Tibial nerve (tissue), 4 donors: ENCODE measurements at regions not wholly inside any gene's neighbourhood (a gene's known extent, or its start where the extent isn't known, plus 50 kb on each side); places are given as distances from the start of the nearest gene placed in this dataset.

Experiments used
- DNase-seq, 2 donors: peaks; one replicate each; pipeline ENCODE4 v3.0.0-alpha.2; 2019; ENCODE audit warnings: low spot score in 2 of 2
- H3K27ac ChIP-seq, 4 donors: fragments of 200-600 bp; sonication (generic) in 3 of 4; one replicate each; pipeline ENCODE4 v1.5.1; 2017 to 2019; ENCODE audit warnings: mild to moderate bottlenecking in 1 of 4
- H3K27me3 ChIP-seq, 2 donors: fragments of 200-600 bp; sonication (generic) in 1 of 2; one replicate each; pipeline versions ENCODE4 v1.5.1 to v1.6.0; 2017 to 2019
- H3K36me3 ChIP-seq, 3 donors: fragments of 200-600 bp; sonication (generic); one replicate each; pipeline ENCODE4 v1.5.1; 2018 to 2019
- H3K4me1 ChIP-seq, 4 donors: fragments of 200-600 bp; sonication (generic) in 3 of 4; one replicate each; pipeline ENCODE4 v1.5.1; 2017 to 2019
- H3K4me3 ChIP-seq, 4 donors: fragments of 200-600 bp; sonication (generic) in 3 of 4; one replicate each; pipeline ENCODE4 v1.5.1; 2017 to 2019; ENCODE audit warnings: mild to moderate bottlenecking in 1 of 4, moderate library complexity in 1 of 4
- H3K9me3 ChIP-seq, 4 donors: fragments of 200-600 bp; sonication (generic) in 3 of 4; one replicate each; pipeline ENCODE4 v1.5.1; 2017 to 2019
- EP300 ChIP-seq, 2 donors: sonication (generic); formaldehyde crosslinking; IDR thresholded peaks; one replicate each; pipeline ENCODE4 v1.6.1; 2017; ENCODE audit warnings: antibody characterized with exemption in 2 of 2, mild to moderate bottlenecking in 1 of 2
- POLR2A ChIP-seq, 2 donors: fragments of 450-650 bp; IDR thresholded peaks; one replicate each; pipeline ENCODE4 v1.6.1; 2017; ENCODE audit warnings: antibody characterized with exemption in 2 of 2, mild to moderate bottlenecking in 2 of 2, moderate library complexity in 2 of 2
- WGBS, 2 donors: methylation state at CpG; one replicate each; pipeline ENCODE4 v1.1.5; 2018; 5-methylcytosine and 5-hydroxymethylcytosine counted together
- TF ChIP-seq, protein P1 (sequence below), 5 experiments: fragments of 200-600 bp in 3 of 5; fragments of 450-650 bp in 2 of 5; sonication (generic) in 3 of 5; IDR thresholded peaks; one replicate each; pipeline ENCODE4 v1.5.1; 2016 to 2019; ENCODE audit warnings: antibody characterized with exemption in 5 of 5, mild to moderate bottlenecking in 3 of 5, moderate library complexity in 2 of 5

DNA sequence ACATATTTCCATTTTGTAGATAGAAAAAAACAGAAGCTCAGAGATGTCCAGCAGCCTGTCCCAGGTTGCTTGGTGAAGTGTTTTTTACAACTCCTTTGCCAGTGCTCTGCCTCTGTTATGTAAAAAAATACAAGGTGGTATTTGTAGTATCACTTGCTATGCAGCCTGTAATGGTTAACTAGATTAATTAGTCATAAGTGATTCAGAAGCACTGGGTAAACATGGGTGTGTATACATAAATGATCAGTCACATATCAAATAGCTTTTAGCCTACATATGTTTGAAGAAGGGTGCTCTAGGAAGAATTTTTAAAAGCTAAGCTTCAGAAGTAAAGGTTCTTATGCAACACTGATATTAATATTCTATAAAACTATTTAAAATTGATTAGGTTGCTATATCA, 70.0 kb upstream of the MAGI3 start:
- Histone ChIP-seq H3K36me3 (no peaks in the 10 kb centered on the region), H3K4me1 (no peaks in the 10 kb centered on the region), H3K4me3 (no peak overlapping the region), H3K9me3 (peaks cover 0 to 7% (median 0%) of the 10 kb centered on the region in 4 donors), H3K27ac (no peak overlapping the region), H3K27me3 (no peaks in the 10 kb centered on the region)
- TF ChIP-seq EP300 (IDR thresholded peaks at IDR 0.05) (no peak), POLR2A (IDR thresholded peaks at IDR 0.05) (no peak)
- TF ChIP-seq, protein P1, sequence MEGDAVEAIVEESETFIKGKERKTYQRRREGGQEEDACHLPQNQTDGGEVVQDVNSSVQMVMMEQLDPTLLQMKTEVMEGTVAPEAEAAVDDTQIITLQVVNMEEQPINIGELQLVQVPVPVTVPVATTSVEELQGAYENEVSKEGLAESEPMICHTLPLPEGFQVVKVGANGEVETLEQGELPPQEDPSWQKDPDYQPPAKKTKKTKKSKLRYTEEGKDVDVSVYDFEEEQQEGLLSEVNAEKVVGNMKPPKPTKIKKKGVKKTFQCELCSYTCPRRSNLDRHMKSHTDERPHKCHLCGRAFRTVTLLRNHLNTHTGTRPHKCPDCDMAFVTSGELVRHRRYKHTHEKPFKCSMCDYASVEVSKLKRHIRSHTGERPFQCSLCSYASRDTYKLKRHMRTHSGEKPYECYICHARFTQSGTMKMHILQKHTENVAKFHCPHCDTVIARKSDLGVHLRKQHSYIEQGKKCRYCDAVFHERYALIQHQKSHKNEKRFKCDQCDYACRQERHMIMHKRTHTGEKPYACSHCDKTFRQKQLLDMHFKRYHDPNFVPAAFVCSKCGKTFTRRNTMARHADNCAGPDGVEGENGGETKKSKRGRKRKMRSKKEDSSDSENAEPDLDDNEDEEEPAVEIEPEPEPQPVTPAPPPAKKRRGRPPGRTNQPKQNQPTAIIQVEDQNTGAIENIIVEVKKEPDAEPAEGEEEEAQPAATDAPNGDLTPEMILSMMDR (IDR thresholded peaks at IDR 0.05) = no peak
- DNase-seq = no peak

DNA sequence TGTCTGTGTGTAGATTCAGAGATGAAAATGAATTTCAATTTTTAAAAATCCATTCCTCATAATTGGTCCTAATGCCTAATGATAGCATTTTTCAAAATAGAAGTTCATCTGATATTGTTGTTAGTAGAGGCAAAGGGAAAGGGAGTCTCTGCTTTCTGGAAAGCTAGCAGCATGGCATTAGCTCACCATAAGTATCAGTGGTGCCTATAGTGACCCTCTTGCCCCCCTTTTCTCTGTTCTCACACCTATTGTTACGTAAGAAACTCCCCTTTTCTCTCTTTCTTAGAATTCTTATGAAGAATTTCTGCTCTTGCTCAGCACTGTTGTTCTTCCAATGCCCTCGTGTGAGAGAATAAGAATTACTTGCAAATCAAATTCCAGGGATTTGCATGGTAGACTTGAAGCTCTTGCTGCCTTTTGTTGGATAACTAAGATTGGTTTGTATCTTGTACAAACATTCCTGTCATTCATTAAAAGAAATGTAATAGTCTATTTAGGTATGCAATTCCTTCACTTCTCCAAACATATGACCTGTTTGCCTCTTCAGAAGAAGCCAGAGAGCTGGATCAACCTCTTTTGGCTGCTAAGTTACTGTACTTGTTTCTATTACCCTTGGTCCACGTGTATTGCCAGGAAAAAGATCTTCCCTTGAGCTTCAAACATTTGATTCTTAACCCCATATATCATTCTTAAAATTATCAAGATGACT, 69.2 kb upstream of the MAGI3 start:
- Histone ChIP-seq H3K9me3 (peaks cover 0 to 7% (median 0%) of the 10 kb centered on the region in 4 donors), H3K27ac (no peak overlapping the region), H3K4me3 (no peak overlapping the region), H3K4me1 (no peaks in the 10 kb centered on the region), H3K27me3 (no peaks in the 10 kb centered on the region), H3K36me3 (no peaks in the 10 kb centered on the region)
- 36 to 49% methylated on average over 3 of the region's 3 CpGs for WGBS, 2 donors
- DNase-seq = no peak
- TF ChIP-seq POLR2A (IDR thresholded peaks at IDR 0.05) = no peak
- no peak for TF ChIP-seq EP300 (IDR thresholded peaks at IDR 0.05)
- TF ChIP-seq, protein P1 (IDR thresholded peaks at IDR 0.05) = no peak

DNA sequence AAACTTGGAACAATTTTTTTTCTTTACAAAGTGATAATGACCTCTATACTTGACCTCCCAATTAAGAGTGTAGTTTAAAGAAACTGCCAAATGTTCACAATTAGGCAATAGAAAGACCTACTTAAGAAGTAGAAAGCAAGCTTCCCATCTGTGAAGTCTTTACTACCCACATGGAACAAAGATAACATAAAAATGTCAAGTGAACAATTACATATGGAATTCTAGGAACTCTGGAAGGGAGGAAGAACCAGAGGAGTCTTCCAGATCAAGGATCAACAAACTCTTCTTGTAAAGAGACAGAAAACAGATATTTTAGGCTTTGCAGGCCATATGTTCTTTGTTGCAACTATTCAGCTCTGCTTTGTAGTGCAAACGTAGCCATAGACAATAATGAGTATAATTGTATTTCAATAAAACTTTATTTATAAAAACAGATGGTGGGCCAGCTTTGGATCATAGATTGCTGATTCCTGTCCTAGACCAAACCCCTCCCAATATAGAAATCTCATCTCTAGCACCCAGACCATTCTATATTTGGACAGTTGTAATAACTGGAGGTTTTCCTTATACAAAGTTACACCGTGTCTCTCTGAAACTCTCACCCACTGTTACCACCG, 68.4 kb upstream of the MAGI3 start:
- 78 to 79% methylated on average over 3 of the region's 3 CpGs for WGBS, 2 donors
- no peaks in the 10 kb centered on the region for H3K27me3 ChIP-seq
- DNase-seq = no peak

DNA sequence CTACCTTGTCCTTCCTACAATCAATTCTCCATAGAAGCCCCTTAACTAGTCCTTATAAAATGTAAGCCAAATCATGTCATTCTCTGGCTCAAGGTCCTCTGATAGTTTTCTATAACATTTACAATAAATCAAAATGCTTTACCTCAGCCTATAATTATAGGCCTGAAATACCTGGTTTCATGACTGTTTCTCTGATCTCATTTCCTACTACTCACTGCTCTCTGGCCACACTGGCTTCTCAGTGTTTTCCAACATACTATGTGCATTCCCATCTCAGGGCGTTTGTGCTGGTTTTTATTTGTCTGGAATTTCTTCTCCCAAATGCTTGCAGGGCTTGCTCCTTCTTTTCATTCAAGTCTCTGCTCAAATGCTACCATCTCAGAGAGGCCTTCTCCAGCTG, 67.9 kb upstream of the MAGI3 start:
- Histone ChIP-seq H3K36me3 (no peaks in the 10 kb centered on the region), H3K4me3 (no peak overlapping the region), H3K27ac (no peak overlapping the region), H3K4me1 (no peaks in the 10 kb centered on the region), H3K27me3 (no peaks in the 10 kb centered on the region), H3K9me3 (peaks cover 0 to 4% (median 0%) of the 10 kb centered on the region in 4 donors)
- 66 to 71% methylated on average over 1 of the region's 1 CpG for WGBS, 2 donors
- no peak for DNase-seq
- TF ChIP-seq POLR2A (IDR thresholded peaks at IDR 0.05) = no peak
- TF ChIP-seq, protein P1 (IDR thresholded peaks at IDR 0.05) = no peak
- TF ChIP-seq EP300 (IDR thresholded peaks at IDR 0.05) = no peak

More for the DNA sequence above, 68.4 kb upstream of the MAGI3 start:
- no peak overlapping the region for H3K27ac ChIP-seq
- no peak overlapping the region for H3K4me3 ChIP-seq
- no peaks in the 10 kb centered on the region for H3K36me3 ChIP-seq
- no peaks in the 10 kb centered on the region for H3K4me1 ChIP-seq
- TF ChIP-seq, protein P1 (IDR thresholded peaks at IDR 0.05) = no peak
- TF ChIP-seq EP300 (IDR thresholded peaks at IDR 0.05) = no peak
- TF ChIP-seq POLR2A (IDR thresholded peaks at IDR 0.05) = no peak
- peaks cover 0 to 7% (median 0%) of the 10 kb centered on the region in 4 donors for H3K9me3 ChIP-seq

DNA sequence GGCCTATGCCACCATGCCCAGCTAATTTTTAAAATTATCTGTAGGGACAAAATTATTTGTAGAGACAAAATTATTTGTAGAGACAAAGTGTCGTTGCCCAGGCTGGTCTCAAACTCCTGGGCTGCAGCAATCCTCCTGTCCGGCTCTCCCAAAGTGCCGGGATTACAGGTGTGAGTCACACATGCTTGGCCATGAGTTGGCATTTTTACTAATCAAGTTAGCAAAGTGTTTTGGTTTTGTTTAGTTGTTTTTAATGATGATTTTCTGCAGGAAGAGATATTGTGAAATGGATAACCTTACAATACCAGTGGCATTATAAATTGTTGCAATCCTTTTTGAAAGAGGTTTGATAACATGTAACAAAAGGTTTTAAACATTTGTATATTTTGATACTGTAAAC, 65.3 kb upstream of the MAGI3 start:
- 88 to 90% methylated on average over 3 of the region's 3 CpGs for WGBS, 2 donors
- H3K4me1 ChIP-seq = no peaks in the 10 kb centered on the region
- H3K9me3 ChIP-seq = no peaks in the 10 kb centered on the region
- DNase-seq = no peak
- H3K27me3 ChIP-seq = no peaks in the 10 kb centered on the region
- H3K36me3 ChIP-seq = no peaks in the 10 kb centered on the region
- no peak for TF ChIP-seq EP300 (IDR thresholded peaks at IDR 0.05)
- TF ChIP-seq, protein P1 (IDR thresholded peaks at IDR 0.05) = no peak
- no peak for TF ChIP-seq POLR2A (IDR thresholded peaks at IDR 0.05)
- no peak overlapping the region for H3K4me3 ChIP-seq
- no peak overlapping the region for H3K27ac ChIP-seq
